Brain microvascular endothelial cell (primary cell): ENCODE measurements at regions not wholly inside any gene's neighbourhood (a gene's known extent, or its start where the extent isn't known, plus 50 kb on each side); places are given as distances from the start of the nearest gene placed in this dataset.
A peak's percentile ranks its signal among the peaks of the same experiment; 100 is the strongest.

Source experiments
- DNase-seq: peaks from one replicate; pipeline ENCODE4 v3.0.0-alpha.2; 2020
- H3K27ac ChIP-seq: fragments of 250-450 bp; sonication (Bioruptor Pico); 2 replicates; pipeline ENCODE4 v1.5.1; 2020; ENCODE audit warnings: mild to moderate bottlenecking, moderate library complexity
- H3K27me3 ChIP-seq: fragments of 250-450 bp; sonication (Bioruptor Pico); replicated peaks from 2 replicates; pipeline ENCODE4 v1.5.1; 2020; ENCODE audit warnings: mild to moderate bottlenecking
- H3K36me3 ChIP-seq: fragments of 250-450 bp; sonication (Bioruptor Pico); replicated peaks from 2 replicates; pipeline ENCODE4 v1.5.1; 2020; ENCODE audit warnings: mild to moderate bottlenecking
- H3K4me3 ChIP-seq: 2 replicates; pipeline ENCODE4 v1.5.1; 2011; ENCODE audit warnings: low read depth, mild to moderate bottlenecking, control low read depth, low read length, moderate library complexity
- in situ Hi-C: cut with HindIII; loops from 2 replicates; pipeline ENCODE4 v1.10.0; 2017; ENCODE audit warnings: low sequenced_read_pairs, low pct_ligation_motif_present
- TF ChIP-seq, protein P1 (sequence below): IDR thresholded peaks from 2 replicates; pipeline ENCODE4 v1.5.1; 2011; ENCODE audit warnings: low read depth, mild to moderate bottlenecking, moderate library complexity, low read length, control low read depth, inconsistent platforms; ENCODE audit errors: missing control alignments

- TF ChIP-seq, protein P1, sequence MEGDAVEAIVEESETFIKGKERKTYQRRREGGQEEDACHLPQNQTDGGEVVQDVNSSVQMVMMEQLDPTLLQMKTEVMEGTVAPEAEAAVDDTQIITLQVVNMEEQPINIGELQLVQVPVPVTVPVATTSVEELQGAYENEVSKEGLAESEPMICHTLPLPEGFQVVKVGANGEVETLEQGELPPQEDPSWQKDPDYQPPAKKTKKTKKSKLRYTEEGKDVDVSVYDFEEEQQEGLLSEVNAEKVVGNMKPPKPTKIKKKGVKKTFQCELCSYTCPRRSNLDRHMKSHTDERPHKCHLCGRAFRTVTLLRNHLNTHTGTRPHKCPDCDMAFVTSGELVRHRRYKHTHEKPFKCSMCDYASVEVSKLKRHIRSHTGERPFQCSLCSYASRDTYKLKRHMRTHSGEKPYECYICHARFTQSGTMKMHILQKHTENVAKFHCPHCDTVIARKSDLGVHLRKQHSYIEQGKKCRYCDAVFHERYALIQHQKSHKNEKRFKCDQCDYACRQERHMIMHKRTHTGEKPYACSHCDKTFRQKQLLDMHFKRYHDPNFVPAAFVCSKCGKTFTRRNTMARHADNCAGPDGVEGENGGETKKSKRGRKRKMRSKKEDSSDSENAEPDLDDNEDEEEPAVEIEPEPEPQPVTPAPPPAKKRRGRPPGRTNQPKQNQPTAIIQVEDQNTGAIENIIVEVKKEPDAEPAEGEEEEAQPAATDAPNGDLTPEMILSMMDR, result no peak
- in situ Hi-C loops, result no loop called here
- no peaks in the 10 kb centered on the region for H3K36me3 ChIP-seq
- no peak overlapping the region for H3K27ac ChIP-seq
- DNase-seq, result peak; percentile 40
- no peaks in the 10 kb centered on the region for H3K27me3 ChIP-seq
- H3K4me3 ChIP-seq, result no peak overlapping the region
Measured at GRCh38 chr2:172293952-172294351, 133.4 kb upstream of the ITGA6 start.

DNA sequence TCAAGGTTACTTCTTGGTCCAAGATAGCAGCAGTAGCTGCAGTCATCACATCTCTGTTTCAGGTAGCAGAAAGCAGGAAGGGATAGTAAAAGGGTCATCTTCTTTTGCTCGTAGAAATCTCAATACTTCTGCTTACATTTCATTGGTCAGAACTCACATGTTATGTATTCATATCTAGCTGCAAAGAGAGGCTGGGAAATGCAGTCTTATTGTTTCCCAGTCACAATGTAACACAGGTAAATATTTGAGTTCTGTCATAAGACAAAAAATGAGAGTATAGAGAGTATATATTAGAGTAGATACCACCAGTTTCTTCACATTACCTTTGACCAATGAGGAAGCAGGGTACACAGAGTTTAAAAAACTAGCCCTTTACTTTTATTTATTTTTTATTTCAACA is 132.4 kb upstream of the ITGA6 start:
- no peak for DNase-seq
- H3K36me3 ChIP-seq, result no peaks in the 10 kb centered on the region
- in situ Hi-C loops, result no loop called here
- no peak overlapping the region for H3K4me3 ChIP-seq
- H3K27ac ChIP-seq, result no peak overlapping the region
- H3K27me3 ChIP-seq, result no peaks in the 10 kb centered on the region
- TF ChIP-seq, protein P1, result no peak

DNA sequence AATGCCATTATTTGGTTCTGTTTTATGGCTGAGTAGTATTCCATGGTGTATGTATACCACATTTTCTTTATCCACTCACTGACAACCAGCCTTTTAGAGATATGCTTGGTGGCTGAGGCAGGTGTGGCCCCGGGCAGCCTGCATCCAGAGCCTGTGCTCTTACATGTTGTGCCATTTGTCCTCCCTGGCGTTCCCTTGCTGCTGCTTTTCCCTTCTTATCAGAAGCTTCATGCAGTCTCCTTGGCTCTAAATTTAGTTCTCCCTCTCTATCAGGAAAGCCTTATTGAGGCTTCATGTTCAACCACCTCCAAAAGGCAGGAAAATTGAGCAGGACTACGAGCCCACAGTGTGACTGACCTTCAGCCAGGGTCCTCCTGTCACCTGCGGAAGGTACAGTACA is 131.7 kb upstream of the ITGA6 start:
- Histone ChIP-seq H3K27ac (no peak overlapping the region), H3K36me3 (no peaks in the 10 kb centered on the region), H3K27me3 (no peaks in the 10 kb centered on the region), H3K4me3 (no peak overlapping the region)
- in situ Hi-C loops, result no loop called here
- DNase-seq, result no peak
- TF ChIP-seq, protein P1, result no peak

DNA sequence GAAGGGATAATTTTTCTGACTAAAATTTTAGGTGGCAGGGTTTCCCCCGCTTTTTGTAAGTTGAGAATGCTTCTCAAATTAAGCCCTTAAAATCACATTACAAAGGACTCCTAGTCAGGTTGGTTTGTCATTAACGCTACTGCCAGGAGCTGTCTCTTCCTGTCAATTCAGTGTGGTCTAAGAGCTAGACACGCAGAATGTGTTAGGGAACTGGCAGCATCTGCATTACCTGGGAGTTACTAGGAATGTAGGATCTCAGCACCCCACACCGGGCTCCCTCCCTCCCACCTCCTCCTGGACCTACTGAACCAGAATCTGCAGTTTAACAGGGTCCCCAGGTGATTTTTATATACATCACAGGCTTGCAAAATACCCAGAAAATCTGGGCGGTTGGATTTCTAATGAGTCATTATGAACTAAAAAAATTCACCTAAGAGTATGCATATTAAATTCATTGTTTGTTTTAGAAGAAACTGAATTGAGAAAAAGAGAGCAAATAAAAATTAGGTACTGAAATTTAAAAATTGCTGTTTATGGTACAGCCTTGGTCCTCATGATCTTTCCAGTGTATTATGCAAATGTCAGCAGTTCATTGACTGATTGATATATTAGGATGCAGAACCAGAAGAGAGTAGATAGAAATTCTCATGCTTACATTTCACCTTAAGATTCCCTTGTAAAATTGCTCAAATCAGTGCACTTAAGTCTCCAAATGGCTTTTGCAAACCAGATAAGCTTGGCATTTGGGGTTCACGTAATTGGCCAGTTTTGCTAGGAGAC is 130.9 kb upstream of the ITGA6 start:
- TF ChIP-seq, protein P1, result no peak
- in situ Hi-C loops, result no loop called here
- H3K27me3 ChIP-seq, result no peaks in the 10 kb centered on the region
- DNase-seq, result no peak
- H3K4me3 ChIP-seq, result no peak overlapping the region
- H3K27ac ChIP-seq, result no peak overlapping the region
- H3K36me3 ChIP-seq, result no peaks in the 10 kb centered on the region

- Histone ChIP-seq H3K4me3 (no peak overlapping the region), H3K27ac (no peak overlapping the region), H3K36me3 (no peaks in the 10 kb centered on the region), H3K27me3 (no peaks in the 10 kb centered on the region)
- in situ Hi-C loops, result no loop called here
- TF ChIP-seq, protein P1, result no peak
- no peak for DNase-seq
Measured at GRCh38 chr2:172297531-172297930, 129.9 kb upstream of the ITGA6 start.

DNA sequence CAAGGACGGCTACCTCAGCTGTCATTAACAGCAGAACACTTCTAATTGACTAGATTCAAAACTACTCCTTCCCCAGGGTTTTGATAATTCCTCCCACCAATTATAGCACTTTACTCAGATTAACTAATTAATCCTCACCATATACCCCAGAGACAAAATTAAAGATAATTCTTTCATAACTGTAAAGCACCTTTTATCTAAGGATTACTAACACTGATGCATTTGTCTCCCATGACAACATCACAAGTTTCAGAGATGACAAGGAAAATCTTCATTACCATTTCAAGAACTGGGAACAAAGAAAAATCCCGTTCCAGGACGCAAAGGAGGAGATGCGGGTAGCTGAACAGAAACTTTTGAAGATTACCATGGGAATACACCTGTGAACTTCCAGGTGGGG is 129.4 kb upstream of the ITGA6 start:
- Histone ChIP-seq H3K27ac (no peak overlapping the region), H3K27me3 (no peaks in the 10 kb centered on the region), H3K4me3 (no peak overlapping the region), H3K36me3 (no peaks in the 10 kb centered on the region)
- in situ Hi-C loops, result no loop called here
- no peak for DNase-seq
- TF ChIP-seq, protein P1, result no peak
